Endothelial cell of umbilical vein (primary cell): ENCODE measurements at regions not wholly inside any gene's neighbourhood (a gene's known extent, or its start where the extent isn't known, plus 50 kb on each side); places are given as distances from the start of the nearest gene placed in this dataset.

Source experiments
- CTCF ChIP-seq, 2 donors: IDR thresholded peaks; 1 replicate in 1 of 2; 2 replicates in 1 of 2; pipeline ENCODE4 v1.5.1; 2011; ENCODE audit warnings: low read length in 2 of 2, mild to moderate bottlenecking in 2 of 2, moderate library complexity in 2 of 2, control low read depth in 1 of 2, inconsistent platforms in 1 of 2, low read depth in 1 of 2; ENCODE audit not compliant: insufficient read depth in 1 of 2; ENCODE audit errors: extremely low read depth in 1 of 2
- EZH2 ChIP-seq: IDR thresholded peaks from 2 replicates; pipeline ENCODE4 v1.6.1; 2012; ENCODE audit warnings: borderline replicate concordance, low read depth, mild to moderate bottlenecking, moderate library complexity, low read length, inconsistent platforms; ENCODE audit not compliant: severe bottlenecking
- FOS ChIP-seq: IDR thresholded peaks from 2 replicates; pipeline ENCODE4 v1.6.1; 2011; ENCODE audit warnings: mild to moderate bottlenecking, low read length, moderate library complexity, borderline replicate concordance; ENCODE audit not compliant: insufficient read depth
- GATA2 ChIP-seq: IDR thresholded peaks from 2 replicates; pipeline ENCODE4 v1.7.0; 2011; ENCODE audit warnings: low read depth, mild to moderate bottlenecking, moderate library complexity, mixed read lengths, low read length; ENCODE audit not compliant: insufficient read length, insufficient read depth
- JUN ChIP-seq: IDR thresholded peaks from 2 replicates; pipeline ENCODE4 v1.6.1; 2011; ENCODE audit warnings: borderline replicate concordance, low read depth; ENCODE audit not compliant: insufficient read length, insufficient read depth
- MYC ChIP-seq: IDR thresholded peaks from one replicate; pipeline ENCODE4 v1.6.1; 2011; ENCODE audit warnings: mild to moderate bottlenecking, low read depth, low read length
- POLR2A ChIP-seq: IDR thresholded peaks from 2 replicates; pipeline ENCODE4 v1.6.1; 2012; ENCODE audit warnings: low read depth, mild to moderate bottlenecking, control low read depth, low read length
- POLR2AphosphoS5 ChIP-seq: IDR thresholded peaks from 2 replicates; pipeline ENCODE4 v1.6.1; 2012; ENCODE audit warnings: low read depth, mild to moderate bottlenecking, control low read depth, low read length, moderate library complexity; ENCODE audit not compliant: insufficient read depth

GRCh38 chr14:29163109-29163508, 396.5 kb downstream of the FOXG1 start:
- TF ChIP-seq FOS: no peak
- TF ChIP-seq CTCF (IDR thresholded peaks at IDR 0.05; ENCODE audit: extremely low read depth in 1 of 2, insufficient read depth in 1 of 2, low read depth in 1 of 2, low read length in 2 of 2): no peak
- no peak for TF ChIP-seq GATA2
- TF ChIP-seq POLR2AphosphoS5: no peak
- TF ChIP-seq POLR2A: no peak
- no peak for TF ChIP-seq EZH2
- TF ChIP-seq MYC: no peak
- TF ChIP-seq JUN: no peak
